ENCODE measurements at regions not wholly inside any gene's neighbourhood (a gene's known extent, or its start where the extent isn't known, plus 50 kb on each side); places are given as distances from the start of the nearest gene placed in this dataset.

DNA sequence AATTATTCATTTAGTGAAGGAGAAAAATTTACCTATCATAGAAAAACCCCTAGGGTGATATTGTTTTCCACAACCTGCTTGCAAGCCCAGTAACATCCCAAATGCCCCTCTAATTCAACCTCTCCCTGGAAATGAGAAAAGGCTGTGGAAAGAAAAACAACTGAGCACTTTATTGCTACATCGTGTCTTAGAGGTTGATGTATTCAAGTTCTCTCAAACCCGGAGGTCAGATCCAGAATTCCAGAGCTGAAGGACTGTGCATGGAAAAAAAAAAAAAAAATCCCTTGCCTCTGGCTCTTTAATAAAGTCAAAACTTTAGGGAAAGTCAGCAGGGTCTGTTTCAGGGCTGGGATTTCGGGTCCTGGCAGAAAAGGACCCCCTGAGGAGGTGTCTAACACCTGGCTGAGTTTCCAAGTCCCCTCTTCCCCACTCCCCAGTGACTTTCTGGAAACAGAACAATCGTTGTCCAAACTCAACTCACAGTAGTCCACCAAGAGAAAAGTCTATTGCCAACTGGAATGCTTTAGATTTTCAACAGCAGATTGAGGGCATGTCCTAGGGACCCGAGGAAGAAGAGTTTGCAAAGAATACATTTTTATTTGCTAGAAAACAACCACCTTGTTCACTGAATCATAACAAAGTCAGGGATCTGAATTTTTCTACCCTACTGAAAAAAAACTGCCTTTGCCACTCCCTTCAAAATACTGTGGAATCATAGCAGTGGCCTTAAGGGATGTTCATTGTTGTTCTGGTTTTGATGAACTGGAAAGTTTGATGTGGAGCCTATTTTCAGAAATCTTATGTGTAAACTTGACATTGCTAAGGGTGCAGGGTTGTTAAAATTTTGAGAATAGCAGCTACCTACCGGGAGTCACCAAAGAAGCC lies 207.5 kb upstream of the ADAMTS9 start:
- TF ChIP-seq, protein P1, sequence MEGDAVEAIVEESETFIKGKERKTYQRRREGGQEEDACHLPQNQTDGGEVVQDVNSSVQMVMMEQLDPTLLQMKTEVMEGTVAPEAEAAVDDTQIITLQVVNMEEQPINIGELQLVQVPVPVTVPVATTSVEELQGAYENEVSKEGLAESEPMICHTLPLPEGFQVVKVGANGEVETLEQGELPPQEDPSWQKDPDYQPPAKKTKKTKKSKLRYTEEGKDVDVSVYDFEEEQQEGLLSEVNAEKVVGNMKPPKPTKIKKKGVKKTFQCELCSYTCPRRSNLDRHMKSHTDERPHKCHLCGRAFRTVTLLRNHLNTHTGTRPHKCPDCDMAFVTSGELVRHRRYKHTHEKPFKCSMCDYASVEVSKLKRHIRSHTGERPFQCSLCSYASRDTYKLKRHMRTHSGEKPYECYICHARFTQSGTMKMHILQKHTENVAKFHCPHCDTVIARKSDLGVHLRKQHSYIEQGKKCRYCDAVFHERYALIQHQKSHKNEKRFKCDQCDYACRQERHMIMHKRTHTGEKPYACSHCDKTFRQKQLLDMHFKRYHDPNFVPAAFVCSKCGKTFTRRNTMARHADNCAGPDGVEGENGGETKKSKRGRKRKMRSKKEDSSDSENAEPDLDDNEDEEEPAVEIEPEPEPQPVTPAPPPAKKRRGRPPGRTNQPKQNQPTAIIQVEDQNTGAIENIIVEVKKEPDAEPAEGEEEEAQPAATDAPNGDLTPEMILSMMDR (IDR thresholded peaks at IDR 0.05; ENCODE audit: low read depth, low read length), result no peak
- no peak for DNase-seq (ENCODE audit: extremely low read depth, low read depth)

DNA sequence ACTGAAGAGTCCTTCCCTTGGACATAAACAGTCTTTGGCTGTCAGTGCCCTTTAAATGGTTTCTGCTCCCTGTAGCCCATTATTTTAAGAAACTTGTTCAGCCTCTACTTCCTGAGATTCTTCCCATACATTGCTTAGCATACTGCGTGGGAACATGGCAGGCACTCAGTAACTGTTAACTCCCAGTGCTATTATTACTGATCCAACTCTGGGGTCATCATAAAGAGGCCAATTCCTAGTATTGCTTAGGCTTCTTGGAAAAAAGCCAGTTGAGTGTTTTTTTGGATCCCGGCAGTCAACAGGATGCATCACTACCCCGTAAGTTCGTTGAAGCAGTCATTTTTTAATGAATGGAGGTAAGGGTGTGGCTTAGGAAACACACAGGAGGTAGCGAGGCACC lies 206.2 kb upstream of the ADAMTS9 start:
- TF ChIP-seq, protein P1 (IDR thresholded peaks at IDR 0.05; ENCODE audit: low read depth, low read length), result no peak

DNA sequence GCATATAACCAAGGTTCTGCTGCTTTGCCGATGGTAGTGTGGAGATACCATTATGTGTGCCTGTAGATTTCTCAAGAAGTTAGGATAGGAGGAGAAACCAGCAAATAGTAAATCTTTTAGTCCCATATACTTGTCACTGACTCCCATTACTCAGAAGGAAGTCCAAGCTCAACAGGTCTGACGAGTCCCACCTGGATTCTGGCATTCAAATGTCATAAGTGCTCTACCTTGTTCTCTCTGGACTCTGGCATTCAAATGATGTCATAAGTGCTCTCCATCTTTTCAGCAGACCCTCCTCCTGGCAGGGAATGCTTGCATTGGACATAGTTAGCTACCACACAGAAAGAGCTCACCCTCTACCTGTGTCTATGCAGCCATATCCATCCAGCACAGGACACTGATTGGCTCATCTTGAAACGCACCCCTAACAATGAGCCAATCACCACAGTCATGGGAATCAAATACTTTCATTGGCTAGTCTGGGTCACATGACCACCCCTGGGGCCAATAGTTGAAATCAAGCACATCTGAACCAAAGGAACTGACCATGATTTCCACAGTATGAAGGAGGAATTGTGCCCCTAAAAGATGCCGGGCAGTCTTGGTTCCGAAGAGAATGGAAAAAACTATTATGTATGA lies 205.0 kb upstream of the ADAMTS9 start:
- no peak for DNase-seq (ENCODE audit: extremely low read depth, low read depth)
- TF ChIP-seq, protein P1 (IDR thresholded peaks at IDR 0.05; ENCODE audit: low read depth, low read length), result no peak

More for the DNA sequence above, 206.2 kb upstream of the ADAMTS9 start:
- DNase-seq (ENCODE audit: extremely low read depth, low read depth), result no peak

DNA sequence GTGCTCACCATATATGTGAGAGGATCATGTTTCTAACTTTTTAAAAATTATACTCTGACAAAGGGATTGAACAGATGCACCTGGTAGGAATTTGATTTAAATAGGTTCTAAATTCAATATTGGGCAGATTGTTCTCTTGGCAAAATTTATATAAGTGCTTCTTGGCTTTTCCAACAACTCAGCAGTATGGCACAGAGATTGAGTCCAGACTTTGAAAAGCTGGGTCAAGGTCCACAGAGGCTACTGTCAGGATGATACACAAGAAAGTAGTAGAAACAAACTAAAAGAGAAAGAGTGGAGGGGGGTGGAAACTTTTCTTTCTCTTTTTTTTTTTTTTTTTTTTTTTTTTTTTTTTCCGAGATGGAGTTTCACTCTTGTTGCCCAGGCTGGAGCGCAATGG lies 203.2 kb upstream of the ADAMTS9 start:
- DNase-seq (ENCODE audit: extremely low read depth, low read depth), result no peak
- TF ChIP-seq, protein P1 (IDR thresholded peaks at IDR 0.05; ENCODE audit: low read depth, low read length), result no peak

DNA sequence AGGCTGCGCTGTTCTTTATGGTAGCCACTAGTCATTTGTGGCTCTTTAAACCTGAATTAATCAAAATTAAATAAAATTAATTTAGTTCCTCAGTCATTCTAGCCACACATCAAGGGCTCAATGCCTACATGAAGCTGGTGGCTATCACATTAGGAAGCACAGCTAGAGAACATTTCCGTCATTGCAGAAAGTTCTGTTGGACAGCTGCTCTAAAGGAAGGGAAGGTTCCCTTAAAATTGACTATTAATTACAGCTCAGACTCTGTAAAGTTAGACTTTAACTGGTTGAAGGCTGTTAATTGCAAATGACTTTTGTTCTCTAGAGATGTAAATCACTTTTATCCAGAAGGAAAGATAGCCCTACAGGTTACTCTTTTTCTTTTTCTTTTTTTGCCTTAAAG lies 202.7 kb upstream of the ADAMTS9 start:
- no peak for DNase-seq (ENCODE audit: extremely low read depth, low read depth)
- TF ChIP-seq, protein P1 (IDR thresholded peaks at IDR 0.05; ENCODE audit: low read depth, low read length), result no peak

DNA sequence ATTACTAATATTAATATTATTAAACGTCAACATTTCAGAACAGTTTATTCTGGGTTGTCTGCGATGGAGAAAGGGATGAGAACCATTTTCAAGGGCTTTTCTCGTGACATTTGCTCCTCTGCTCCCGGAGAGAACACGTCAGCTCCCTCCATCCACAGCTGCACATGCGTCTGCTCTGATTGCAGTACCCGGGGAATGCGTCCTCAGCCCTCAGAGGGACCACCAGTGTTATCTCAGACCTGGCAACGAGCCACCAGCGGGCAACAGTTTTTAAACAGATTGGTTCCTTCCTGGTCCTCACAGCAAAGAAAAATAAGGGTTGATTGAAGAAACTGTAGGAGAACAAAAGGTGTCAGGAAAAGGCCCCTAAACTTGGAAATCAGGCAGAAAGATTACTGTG lies 202.2 kb upstream of the ADAMTS9 start:
- DNase-seq (ENCODE audit: extremely low read depth, low read depth), result no peak
- TF ChIP-seq, protein P1 (IDR thresholded peaks at IDR 0.05; ENCODE audit: low read depth, low read length), result no peak

DNA sequence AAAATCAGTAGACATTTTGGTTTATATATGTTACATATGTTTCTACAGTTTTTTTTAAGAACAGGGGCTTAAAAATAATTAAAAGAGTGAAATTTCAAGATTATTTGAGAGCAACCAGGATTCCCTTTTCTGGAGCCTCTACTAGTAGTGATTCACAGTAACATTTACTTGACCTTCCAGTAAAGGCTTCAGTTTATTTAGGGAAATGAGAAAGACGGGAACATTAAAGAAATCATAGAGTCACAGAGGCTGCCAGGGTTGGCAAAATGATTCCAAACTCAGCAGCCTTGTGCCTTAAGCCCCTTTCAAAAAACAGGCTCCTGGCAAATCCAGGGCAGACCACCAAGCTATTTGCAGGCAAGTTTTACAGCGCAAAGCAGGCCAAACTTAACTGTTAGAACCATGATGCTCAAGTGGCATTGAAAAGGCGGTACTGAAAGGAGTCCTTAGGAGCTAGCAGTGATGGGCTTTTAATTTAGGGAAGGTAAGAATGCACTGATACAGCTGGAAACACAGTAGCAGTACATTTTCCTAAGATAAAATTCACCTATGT lies 201.1 kb upstream of the ADAMTS9 start:
- TF ChIP-seq, protein P1 (IDR thresholded peaks at IDR 0.05; ENCODE audit: low read depth, low read length), result no peak
- no peak for DNase-seq (ENCODE audit: extremely low read depth, low read depth)

Data from AG09319 (cell line).